HCT116 (cell line): ENCODE measurements at regions not wholly inside any gene's neighbourhood (a gene's known extent, or its start where the extent isn't known, plus 50 kb on each side); places are given as distances from the start of the nearest gene placed in this dataset.

Experiments used
- CTCF ChIP-seq, 3 experiments: fragments of 200-600 bp in 1 of 3; sonication (generic) in 1 of 3; IDR thresholded peaks in 2 of 3; conservative IDR thresholded peaks in 1 of 3; 2 replicates each; pipeline ENCODE4 v1.5.1; 2012 to 2017; ENCODE audit warnings: low read depth in 2 of 3, low read length in 2 of 3, antibody characterized with exemption in 1 of 3, borderline replicate concordance in 1 of 3, control low read depth in 1 of 3, mild to moderate bottlenecking in 1 of 3, mixed read lengths in 1 of 3, mixed run types in 1 of 3, moderate library complexity in 1 of 3; ENCODE audit not compliant: insufficient read depth in 1 of 3
- EZH2 ChIP-seq: fragments of 200-600 bp; sonication (generic); IDR thresholded peaks from 2 replicates; pipeline ENCODE4 v1.6.1; 2017; ENCODE audit warnings: antibody characterized with exemption, mixed run types
- EZH2phosphoT487 ChIP-seq: fragments of 200-600 bp; IDR thresholded peaks from 2 replicates; pipeline ENCODE4 v1.6.1; 2018; ENCODE audit warnings: antibody characterized with exemption, borderline replicate concordance
- POLR2AphosphoS5 ChIP-seq: IDR thresholded peaks from 2 replicates; pipeline ENCODE4 v1.6.1; 2011; ENCODE audit warnings: mild to moderate bottlenecking, low read depth, low read length, moderate library complexity
- RAD21 ChIP-seq: IDR thresholded peaks from 2 replicates; pipeline ENCODE4 v1.6.1; 2012; ENCODE audit warnings: low read depth, mild to moderate bottlenecking
- SRF ChIP-seq: IDR thresholded peaks from 2 replicates; pipeline ENCODE4 v1.6.1; 2012; ENCODE audit warnings: low read depth

GRCh38 chr17:70897446-70897845 lies 728.1 kb downstream of the KCNJ2 start:
- TF ChIP-seq EZH2phosphoT487 (no peak), RAD21 (no peak), CTCF (IDR thresholded peaks at IDR 0.05 in 2 of 3, conservative IDR thresholded peaks at IDR 0.05 in 1 of 3; ENCODE audit: borderline replicate concordance in 1 of 3, insufficient read depth in 1 of 3, low read depth in 2 of 3, low read length in 2 of 3) (no peak), SRF (no peak), EZH2 (no peak), POLR2AphosphoS5 (no peak)
